ENCODE measurements at regions not wholly inside any gene's neighbourhood (a gene's known extent, or its start where the extent isn't known, plus 50 kb on each side); places are given as distances from the start of the nearest gene placed in this dataset.

GRCh38 chr14:41034969-41035368, 571.7 kb upstream of the LRFN5 start:
- TF ChIP-seq POLR2AphosphoS5 (IDR thresholded peaks at IDR 0.05; ENCODE audit: low read depth, low read length) (no peak), SIN3A (IDR thresholded peaks at IDR 0.05; ENCODE audit: borderline replicate concordance, insufficient read depth, low read depth, low read length) (no peak)
- TF ChIP-seq, protein P1, sequence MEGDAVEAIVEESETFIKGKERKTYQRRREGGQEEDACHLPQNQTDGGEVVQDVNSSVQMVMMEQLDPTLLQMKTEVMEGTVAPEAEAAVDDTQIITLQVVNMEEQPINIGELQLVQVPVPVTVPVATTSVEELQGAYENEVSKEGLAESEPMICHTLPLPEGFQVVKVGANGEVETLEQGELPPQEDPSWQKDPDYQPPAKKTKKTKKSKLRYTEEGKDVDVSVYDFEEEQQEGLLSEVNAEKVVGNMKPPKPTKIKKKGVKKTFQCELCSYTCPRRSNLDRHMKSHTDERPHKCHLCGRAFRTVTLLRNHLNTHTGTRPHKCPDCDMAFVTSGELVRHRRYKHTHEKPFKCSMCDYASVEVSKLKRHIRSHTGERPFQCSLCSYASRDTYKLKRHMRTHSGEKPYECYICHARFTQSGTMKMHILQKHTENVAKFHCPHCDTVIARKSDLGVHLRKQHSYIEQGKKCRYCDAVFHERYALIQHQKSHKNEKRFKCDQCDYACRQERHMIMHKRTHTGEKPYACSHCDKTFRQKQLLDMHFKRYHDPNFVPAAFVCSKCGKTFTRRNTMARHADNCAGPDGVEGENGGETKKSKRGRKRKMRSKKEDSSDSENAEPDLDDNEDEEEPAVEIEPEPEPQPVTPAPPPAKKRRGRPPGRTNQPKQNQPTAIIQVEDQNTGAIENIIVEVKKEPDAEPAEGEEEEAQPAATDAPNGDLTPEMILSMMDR (IDR thresholded peaks at IDR 0.05): no peak
- TF ChIP-seq, protein P2, sequence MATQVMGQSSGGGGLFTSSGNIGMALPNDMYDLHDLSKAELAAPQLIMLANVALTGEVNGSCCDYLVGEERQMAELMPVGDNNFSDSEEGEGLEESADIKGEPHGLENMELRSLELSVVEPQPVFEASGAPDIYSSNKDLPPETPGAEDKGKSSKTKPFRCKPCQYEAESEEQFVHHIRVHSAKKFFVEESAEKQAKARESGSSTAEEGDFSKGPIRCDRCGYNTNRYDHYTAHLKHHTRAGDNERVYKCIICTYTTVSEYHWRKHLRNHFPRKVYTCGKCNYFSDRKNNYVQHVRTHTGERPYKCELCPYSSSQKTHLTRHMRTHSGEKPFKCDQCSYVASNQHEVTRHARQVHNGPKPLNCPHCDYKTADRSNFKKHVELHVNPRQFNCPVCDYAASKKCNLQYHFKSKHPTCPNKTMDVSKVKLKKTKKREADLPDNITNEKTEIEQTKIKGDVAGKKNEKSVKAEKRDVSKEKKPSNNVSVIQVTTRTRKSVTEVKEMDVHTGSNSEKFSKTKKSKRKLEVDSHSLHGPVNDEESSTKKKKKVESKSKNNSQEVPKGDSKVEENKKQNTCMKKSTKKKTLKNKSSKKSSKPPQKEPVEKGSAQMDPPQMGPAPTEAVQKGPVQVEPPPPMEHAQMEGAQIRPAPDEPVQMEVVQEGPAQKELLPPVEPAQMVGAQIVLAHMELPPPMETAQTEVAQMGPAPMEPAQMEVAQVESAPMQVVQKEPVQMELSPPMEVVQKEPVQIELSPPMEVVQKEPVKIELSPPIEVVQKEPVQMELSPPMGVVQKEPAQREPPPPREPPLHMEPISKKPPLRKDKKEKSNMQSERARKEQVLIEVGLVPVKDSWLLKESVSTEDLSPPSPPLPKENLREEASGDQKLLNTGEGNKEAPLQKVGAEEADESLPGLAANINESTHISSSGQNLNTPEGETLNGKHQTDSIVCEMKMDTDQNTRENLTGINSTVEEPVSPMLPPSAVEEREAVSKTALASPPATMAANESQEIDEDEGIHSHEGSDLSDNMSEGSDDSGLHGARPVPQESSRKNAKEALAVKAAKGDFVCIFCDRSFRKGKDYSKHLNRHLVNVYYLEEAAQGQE (IDR thresholded peaks at IDR 0.05; ENCODE audit: insufficient read depth in 1 of 2, low read depth in 2 of 2, low read length in 1 of 2): no peak

All from Panc1 (cell line).